GM21390 (cell line): ENCODE measurements at regions not wholly inside any gene's neighbourhood (a gene's known extent, or its start where the extent isn't known, plus 50 kb on each side); places are given as distances from the start of the nearest gene placed in this dataset.

Source experiments
- ATAC-seq: cut with Tn5 transposase; IDR thresholded peaks from one replicate; pipeline ENCODE4 v1.9.1; 2021; ENCODE audit not compliant: unreplicated experiment

GRCh38 chr1:34406833-34407539 lies 230.3 kb downstream of the C1orf94 start:
- ATAC-seq: no peak

GRCh38 chr1:34408011-34408410 lies 231.3 kb downstream of the C1orf94 start:
- no peak for ATAC-seq

GRCh38 chr1:34409689-34410229 lies 233.1 kb downstream of the C1orf94 start:
- no peak for ATAC-seq

- ATAC-seq: no peak
Observed at GRCh38 chr1:34412598-34413370, 236.1 kb downstream of the C1orf94 start.

DNA sequence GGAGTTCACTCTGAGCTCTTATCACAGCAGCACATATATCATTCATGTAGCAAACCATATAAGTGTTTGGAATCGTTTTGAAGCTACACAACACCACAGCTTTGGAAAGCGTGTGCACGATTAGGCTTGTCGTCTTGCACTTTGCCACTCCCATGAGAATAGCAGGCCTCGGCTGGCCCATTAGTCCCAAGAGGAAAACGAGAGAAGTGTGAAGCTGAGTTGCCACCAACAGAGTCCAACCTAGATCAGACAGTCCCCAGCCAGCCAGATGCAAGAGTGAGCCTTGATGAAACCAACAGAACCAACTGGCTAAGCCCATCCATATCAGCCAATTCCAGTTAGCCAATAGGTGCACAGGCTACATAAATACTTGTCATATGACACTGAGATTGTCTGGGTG lies 238.4 kb downstream of the C1orf94 start:
- no peak for ATAC-seq

- no peak for ATAC-seq
Observed at GRCh38 chr1:34418166-34418565, 241.5 kb downstream of the C1orf94 start.

GRCh38 chr1:34419663-34420136 lies 243.0 kb downstream of the C1orf94 start:
- no peak for ATAC-seq

- no peak for ATAC-seq
Observed at GRCh38 chr1:34425046-34425445, 248.3 kb downstream of the C1orf94 start.

GRCh38 chr1:34425785-34426184 lies 249.1 kb downstream of the C1orf94 start:
- no peak for ATAC-seq

- no peak for ATAC-seq
Observed at GRCh38 chr1:34426325-34426896, 249.7 kb downstream of the C1orf94 start.

DNA sequence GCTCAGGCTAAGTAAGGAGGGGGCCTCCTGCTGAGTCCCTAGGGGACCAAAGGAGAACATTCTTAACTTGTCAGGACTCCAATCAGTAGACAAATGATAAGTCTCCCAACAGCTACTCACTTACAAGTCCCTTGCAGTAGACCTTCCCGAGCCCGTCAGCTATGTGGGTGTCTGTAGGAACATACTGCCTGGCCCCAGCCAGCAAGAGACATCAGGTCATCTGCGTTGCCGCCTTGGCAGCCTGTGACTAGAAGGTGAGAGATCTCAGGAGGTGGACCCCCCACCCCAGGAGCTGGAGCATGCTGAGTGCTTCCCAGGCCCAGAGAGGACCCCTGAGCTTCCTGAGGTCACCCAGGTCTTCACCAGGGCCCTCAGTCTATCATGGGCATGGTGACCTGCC lies 250.5 kb downstream of the C1orf94 start:
- ATAC-seq: no peak

- no peak for ATAC-seq
Observed at GRCh38 chr1:34433099-34433498, 256.4 kb downstream of the C1orf94 start.

- no peak for ATAC-seq
Observed at GRCh38 chr1:34436836-34437235, 260.1 kb downstream of the C1orf94 start.

GRCh38 chr1:34441259-34442069 lies 264.8 kb downstream of the C1orf94 start:
- ATAC-seq: no peak

DNA sequence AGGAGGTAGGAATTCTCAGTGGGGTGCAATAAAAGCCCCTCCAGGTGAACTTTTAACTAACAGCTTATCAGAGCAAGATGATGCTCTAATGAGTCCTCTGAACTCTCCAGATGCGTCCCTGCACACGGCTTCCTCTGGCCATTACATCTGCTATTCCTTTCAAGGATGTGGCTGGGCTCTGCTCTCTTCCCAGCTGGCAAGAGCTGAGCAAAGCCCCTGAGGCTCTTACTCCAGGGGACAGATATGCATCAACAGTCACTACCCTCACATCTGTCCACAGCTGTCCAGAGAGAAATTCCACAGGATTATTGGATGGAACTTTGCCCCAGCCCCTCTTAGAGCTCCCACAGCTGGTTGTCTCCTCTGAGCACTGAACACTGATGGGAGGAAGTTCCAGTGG lies 267.8 kb downstream of the C1orf94 start:
- no peak for ATAC-seq

DNA sequence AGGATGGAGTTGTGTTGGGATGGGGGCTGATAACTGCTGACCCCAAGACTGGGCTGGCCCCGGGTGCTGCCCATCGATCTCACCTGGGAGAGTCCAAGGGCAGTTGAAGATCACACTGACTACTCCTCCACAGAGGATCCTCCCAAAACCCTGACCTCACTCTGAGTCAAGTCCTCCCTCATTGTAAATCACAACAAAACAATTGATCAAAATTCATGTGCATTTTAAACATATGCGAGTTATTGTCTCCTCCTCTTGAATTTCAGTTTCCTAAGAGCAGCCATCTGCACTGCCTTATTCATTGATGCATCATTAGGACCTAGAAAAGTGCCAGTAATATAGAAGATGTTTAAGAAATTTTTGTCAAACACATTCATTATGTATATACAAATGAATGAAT lies 273.6 kb downstream of the C1orf94 start:
- no peak for ATAC-seq

- no peak for ATAC-seq
Observed at GRCh38 chr1:34452451-34452850, 275.7 kb downstream of the C1orf94 start.

DNA sequence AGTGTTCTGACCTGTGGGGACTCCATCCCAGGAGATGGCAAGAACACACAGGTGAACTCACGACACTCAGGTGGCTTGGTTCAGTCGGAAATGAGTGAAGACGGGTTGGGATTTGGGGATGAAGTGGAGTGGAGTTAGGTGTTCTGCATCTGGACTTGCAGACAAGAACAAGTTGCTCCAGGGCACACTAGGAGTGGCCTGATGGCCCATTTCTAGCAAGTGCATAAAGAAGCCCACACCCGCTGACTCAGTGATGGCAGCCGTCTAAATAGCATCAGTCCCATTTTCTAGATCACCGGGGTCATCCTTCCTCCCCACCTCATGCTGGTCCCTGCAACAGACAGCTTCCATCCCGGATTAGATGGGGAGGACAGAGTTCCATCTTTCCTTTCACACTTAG lies 278.4 kb downstream of the C1orf94 start:
- ATAC-seq: no peak

DNA sequence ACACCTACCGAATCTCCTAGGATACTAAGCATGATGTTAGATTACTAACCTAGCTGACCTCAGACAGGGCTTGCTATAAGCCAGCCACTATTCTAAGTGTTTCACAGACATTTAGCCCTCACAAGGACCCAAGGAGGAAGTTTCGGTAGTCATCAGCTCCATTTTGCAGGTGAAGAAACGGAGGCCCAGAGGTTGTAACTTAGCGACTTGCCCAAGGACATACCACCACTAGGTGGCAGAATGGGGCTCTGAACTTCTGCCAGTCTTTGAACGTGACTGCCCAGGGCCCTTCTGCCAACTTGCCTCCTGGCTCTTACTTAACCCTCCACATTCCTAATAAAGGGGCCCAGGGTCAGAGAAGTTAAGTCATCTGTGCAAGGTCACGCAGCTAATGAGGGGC lies 283.5 kb downstream of the C1orf94 start:
- ATAC-seq: no peak

- no peak for ATAC-seq
Observed at GRCh38 chr1:34470401-34470800, 284.4 kb upstream of the GJB5 start.

DNA sequence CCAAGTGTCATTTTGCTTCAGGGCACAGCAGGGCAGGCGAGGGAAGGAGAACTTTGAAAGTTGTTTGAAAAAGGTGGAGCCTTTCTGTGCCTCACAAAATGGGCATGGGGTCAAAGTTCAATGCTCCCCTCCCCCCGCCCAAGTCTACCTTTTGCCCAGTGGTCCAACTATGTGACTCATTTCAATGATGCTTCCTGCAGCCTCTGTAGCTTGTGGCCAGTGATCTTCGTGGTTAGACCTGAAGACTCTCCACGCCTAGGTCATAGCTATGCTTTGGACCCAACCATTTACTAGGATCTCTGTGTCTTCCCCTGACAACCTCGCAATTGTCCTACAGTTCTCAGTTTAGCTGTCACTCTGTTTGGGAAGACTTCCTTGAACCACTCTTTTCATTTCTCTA lies 280.3 kb upstream of the GJB5 start:
- ATAC-seq: no peak
